Inferior parietal cortex (tissue), 1 donor: ENCODE measurements at regions not wholly inside any gene's neighbourhood (a gene's known extent, or its start where the extent isn't known, plus 50 kb on each side); places are given as distances from the start of the nearest gene placed in this dataset.
"Not testable (repeated sequence)": the region's sequence is repeated elsewhere in the genome, so short reads cannot be mapped to it uniquely, and the experiment has no call there.

ENCODE experiments used
- DNase-seq: peaks from one replicate; pipeline ENCODE4 v3.0.0-alpha.2; 2016; ENCODE audit errors: extremely low spot score

- no peak for DNase-seq
These were observed 417.6 kb upstream of the DYNLRB2 start for GRCh38 chr16:80123189-80123588.

DNA sequence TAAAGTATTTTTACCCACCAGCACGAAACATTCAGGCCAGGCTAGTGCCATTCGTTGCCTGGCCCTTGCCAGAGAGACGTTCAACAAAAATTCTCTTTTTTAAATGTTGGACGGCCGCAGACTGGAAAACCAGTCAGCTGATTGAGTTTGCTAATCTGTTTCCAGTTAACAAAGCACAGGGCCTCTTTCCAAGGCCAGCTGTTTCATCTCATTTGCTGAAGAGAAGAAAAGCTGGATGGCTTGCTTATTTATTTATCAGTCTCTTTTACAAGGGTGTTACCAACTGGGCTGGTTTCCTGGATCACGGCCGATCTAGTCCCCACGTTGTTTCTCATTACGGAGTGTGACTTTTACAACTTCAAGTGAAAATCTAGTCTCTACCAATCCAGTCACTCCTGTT lies 418.7 kb upstream of the DYNLRB2 start:
- no peak for DNase-seq

DNA sequence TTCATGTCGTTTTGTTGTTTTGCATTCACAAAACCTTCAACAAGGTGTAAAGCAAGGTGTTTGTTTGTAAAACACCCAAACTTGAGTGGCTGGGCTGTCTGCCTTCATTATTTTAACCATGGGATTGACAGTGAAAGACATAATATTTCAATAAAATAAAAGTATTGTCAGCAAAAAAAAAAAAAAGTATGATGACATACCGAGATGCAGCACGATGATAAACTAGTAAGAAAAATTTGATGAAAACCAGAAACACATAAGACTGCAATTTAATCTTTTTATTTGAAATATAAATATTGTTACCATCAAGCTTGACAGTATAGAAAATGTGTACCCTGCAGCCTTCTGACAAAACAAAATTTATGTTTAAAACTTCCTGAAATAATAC lies 419.3 kb upstream of the DYNLRB2 start:
- DNase-seq = no peak

GRCh38 chr16:80120899-80121521 lies 419.8 kb upstream of the DYNLRB2 start:
- no peak for DNase-seq

DNA sequence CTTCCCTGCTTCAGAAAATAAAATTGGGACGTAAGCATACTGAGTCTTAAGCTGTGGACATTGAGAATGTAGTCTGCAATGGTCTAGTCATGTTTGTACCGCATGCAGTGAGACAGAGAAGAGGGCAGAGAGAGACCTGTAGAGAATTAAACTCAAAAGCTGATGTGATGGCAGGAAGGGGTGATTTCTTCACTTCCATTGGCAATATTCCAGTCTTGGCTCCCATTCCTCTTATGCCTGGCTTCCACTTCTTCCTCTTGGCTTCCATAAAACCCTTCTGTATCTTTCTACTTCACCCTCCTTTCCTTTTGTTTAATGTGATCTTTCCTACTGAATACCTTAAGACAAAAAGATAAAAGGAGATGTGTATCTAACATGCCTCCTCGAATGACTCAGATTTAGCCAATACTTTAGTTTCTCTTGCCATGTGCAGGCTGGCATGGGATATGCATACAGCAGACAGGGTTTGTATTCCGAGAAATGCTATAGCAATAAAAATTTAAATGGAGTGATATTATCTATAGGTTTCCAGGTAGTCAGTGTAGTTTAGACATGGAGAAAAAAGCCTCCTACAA lies 423.1 kb upstream of the DYNLRB2 start:
- no peak for DNase-seq

GRCh38 chr16:80116711-80117110 lies 424.1 kb upstream of the DYNLRB2 start:
- no peak for DNase-seq

DNA sequence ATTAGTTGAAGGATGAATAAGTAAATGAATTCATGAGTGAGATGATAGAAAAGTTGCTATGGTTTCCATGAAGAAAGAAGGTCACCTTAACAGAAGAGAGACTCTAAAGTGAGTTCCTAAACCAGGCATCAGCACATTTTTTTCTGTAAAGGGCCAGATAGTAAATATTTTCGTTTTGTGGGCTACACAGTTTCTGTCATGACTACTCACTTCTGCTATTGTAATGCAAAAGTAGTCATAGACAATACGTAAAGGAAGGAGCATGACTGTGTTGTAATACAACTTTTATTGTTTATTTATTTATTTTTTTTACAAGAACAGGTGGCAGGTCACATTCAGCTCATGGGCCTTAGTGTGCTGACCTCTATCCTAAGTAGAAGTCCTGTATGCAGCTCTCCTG lies 426.1 kb upstream of the DYNLRB2 start:
- no peak for DNase-seq

DNA sequence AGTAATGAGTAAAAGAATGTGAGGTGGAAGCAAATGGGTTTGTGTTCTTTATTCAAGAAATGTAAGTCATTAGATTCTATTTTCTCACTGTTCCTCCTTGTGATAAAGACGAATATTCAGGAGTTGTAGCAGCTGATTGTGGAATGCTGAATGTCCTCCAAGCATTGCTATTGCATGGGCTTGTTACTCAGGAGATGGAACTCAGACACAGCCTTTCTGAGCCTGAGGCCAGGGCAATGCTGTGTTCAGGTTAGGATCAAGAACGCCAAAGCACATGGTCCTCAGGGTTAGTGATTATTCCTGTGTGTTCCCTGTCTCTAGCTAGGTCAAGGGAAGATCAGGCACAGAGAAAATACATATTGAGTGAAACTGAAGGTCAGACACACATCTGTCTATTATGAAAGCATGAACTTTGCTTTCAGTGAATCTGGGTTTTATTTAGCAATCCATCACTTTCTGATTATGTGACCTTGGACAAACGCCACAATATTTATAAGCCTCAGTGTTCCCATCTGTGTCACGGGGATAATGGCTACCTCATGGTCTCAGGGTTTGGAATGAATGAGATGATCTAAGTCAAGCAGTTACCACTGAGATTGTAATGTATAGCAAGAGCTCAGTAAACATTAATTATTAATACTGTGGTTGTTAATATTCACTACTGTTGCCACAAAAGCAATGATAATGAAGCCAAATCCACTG lies 426.8 kb upstream of the DYNLRB2 start:
- no peak for DNase-seq

DNA sequence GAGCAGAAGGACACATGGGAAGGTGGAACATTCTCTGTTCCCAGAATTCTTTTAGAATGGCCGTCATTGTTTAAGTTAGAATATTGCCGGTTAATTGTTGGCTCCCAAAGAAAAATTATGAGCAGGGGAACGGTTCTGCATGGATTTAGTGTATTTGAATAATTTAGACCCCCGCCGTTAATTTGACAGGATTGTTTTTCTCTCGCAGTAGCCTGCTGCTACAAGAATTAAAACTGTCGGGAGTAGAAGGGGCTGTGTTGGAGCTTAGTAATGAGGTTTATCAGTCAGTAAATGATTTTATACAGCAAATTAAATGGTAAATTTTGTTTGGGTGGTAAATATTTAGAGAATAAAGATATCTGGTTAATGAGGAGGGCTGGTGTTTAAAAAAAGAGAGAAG lies 431.2 kb upstream of the DYNLRB2 start:
- DNase-seq = no peak

GRCh38 chr16:80107900-80108299 lies 432.9 kb upstream of the DYNLRB2 start:
- no peak for DNase-seq

DNA sequence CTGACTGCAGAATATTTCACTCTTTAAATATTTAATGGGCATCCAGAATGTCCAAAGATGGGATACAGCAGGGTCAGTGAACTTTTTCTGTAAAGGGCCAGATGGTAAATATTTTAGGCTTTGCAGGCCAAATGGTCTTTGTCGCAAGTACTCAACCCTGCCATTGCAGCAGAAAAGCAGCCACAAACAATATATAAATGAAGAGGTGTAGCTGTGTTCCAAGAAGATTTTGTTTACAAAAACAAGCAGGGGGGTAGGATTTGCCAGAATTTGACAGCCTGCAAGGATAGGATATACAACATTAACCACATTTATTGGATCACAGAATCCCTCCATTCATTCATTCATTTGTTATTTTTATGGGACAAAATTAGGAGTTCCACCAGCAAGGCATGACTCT lies 435.0 kb upstream of the DYNLRB2 start:
- no peak for DNase-seq

- DNase-seq = no peak
These were observed 435.6 kb upstream of the DYNLRB2 start for GRCh38 chr16:80105160-80105559.

- DNase-seq = no peak
These were observed 436.4 kb upstream of the DYNLRB2 start for GRCh38 chr16:80104401-80104800.

DNA sequence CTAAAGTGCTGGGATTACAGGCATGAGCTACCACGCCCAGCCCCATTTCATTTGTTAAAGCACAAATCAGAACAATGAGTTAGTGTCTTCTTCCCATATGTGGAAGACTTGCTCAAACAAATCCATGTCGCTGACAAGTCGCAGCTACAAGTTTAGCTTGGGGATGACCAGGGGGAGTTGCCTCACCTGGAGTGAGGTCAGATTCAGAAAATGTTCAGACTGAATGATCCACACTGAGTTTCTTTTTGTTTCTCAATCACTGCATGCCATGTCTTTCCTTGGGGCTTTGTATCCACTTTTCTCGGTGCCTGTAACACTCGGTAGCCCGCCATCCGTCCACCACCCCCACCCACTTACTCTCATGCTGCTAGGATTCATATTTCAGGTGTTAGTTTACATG lies 437.3 kb upstream of the DYNLRB2 start:
- no peak for DNase-seq

- no peak for DNase-seq
These were observed 439.8 kb upstream of the DYNLRB2 start for GRCh38 chr16:80100846-80101451.

DNA sequence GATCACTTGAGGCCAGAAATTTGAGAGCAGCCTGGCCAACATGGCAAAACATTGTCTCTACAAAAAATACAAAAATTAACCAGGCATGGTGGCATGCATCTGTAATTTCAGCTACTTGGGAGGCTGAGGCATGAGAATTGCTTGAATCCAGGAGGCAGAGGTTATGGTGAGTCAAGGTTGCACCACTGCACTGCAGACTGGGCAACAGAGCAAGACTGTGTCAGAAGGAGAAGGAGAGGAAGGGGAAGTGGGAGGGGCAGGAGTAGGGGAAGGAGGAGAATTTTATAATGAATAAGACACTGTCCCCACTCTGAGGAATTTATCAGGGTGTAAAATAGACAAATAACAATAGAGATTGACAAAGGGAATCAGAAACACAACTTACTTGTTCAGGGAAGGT lies 440.6 kb upstream of the DYNLRB2 start:
- DNase-seq = no peak

GRCh38 chr16:80097098-80097497 lies 443.7 kb upstream of the DYNLRB2 start:
- no peak for DNase-seq

GRCh38 chr16:80092681-80093080 lies 448.1 kb upstream of the DYNLRB2 start:
- no peak for DNase-seq

DNA sequence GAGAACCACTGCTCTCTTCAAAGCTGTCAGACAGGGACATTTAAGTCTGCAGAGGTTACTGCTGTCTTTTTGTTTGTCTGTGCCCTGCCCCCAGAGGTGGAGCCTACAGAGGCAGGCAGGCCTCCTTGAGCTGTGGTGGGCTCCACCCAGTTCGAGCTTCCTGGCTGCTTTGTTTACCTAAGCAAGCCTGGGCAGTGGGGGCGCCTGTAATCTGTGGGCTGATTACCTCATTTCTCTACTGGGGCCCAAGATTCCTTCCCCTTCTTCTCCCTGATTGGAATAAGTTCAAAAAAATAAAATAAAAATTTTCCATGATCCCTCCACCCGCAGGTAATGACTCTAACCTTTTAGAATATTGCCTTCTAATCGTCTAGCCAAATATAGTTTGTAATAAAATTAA lies 449.3 kb upstream of the DYNLRB2 start:
- DNase-seq = not testable (repeated sequence)

- DNase-seq = no peak
These were observed 455.2 kb upstream of the DYNLRB2 start for GRCh38 chr16:80085606-80086005.

GRCh38 chr16:80084614-80085013 lies 456.2 kb upstream of the DYNLRB2 start:
- peak; percentile 60 for DNase-seq

DNA sequence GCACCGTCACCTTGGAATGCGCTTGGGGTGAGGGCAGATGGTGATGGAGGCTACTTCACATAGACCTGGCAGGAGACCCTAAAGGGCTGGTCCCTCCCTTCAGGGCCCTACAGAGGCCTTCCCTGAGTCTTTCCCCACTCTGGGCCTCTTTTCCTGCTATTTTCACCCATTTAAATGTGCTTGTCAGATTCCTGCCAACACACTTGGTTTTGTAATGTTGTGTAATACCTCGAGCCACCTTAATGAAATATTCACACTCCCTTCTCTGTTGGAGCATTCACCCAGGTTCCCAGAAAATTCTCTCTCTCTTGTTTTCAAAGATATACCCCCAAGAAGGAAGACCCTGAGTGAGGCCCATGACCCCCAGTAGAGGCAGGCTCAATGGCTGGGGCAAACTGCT lies 456.6 kb upstream of the DYNLRB2 start:
- no peak for DNase-seq

DNA sequence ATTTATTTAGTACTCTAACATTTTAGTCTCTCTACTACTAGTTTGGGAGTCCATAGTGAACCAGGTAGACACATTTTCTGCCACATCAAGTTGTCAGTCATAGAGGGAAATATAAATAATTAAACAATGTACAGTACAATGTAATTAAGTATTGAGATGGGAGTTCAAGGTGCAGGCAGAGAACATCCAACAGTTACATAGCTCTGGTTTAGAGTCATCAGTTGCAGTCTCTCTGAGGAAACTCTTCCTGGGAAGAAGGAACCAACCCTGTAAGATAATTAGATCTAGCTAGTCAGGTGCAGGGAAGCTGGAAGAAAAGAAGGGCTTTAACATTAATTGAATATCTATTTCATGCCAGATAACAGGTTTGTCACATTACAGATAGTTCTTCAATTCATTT lies 457.9 kb upstream of the DYNLRB2 start:
- no peak for DNase-seq
